ENCODE measurements at regions not wholly inside any gene's neighbourhood (a gene's known extent, or its start where the extent isn't known, plus 50 kb on each side); places are given as distances from the start of the nearest gene placed in this dataset.
A peak's percentile ranks its signal among the peaks of the same experiment; 100 is the strongest.

DNA sequence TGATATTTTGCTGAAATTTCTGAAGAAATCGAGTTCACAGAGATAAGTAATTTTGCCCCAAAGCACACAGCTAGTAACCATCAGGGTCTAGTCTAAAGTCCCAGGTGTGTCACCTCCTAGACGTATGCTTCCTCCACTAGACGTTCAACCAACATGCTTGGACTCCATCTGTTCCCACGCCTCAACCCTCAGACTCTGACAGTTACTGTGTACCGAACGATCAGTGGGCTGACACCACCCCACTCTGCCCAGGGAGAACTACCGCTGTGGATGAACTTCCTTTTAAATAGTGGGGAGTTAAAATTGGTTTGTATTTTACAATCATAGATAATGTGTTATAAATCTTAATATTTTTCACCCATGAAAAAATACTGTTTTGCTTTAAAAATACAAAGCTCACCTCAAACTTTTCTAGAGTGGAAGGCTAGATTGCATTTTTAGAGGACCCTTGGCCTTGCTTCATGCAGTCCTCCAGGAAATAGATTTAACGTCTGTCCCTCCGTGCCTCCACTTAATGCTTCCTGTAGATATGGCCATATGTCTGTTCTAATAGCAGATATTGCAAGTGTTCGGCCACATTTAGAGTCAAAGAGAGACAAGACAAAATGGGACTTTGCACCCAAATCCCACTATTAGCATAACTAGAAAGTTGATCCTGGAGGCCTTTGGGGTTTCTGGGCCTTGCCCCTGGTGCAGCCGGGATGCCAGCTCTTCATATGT is 91.4 kb upstream of the ZPBP start:
- H3K4me3 ChIP-seq = no peak overlapping the region
- peak overlapping the region in 1 of 21 experiments; percentile 16 for H3K27ac ChIP-seq

GRCh38 chr7:50182759-50183158 is 89.7 kb upstream of the ZPBP start:
- Histone ChIP-seq H3K4me3 (no peak overlapping the region), H3K27ac (no peak overlapping the region)

DNA sequence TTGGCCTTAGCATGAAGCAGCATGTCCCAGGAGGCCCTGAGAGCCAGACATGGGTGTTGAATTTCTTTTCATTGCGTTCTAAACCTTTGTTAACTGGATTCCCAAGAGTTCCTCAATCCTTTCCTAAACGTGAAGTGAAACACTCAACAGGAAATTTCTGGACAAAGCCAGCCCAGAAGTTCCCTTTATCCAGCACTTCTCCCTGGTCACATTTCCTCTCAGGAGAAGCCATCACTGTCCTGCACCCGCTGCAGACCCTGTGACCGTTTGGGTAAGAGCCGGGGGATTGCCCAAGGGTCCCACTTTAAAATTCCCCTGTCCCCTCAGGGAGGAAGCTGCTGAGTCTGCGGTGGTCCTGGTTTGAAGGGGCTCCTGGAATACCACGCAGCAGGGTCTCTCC is 88.0 kb upstream of the ZPBP start:
- peak overlapping the region in 3 of 21 experiments; percentile 2 to 56 (median 54) for H3K27ac ChIP-seq
- no peak overlapping the region for H3K4me3 ChIP-seq

- Histone ChIP-seq H3K4me3 (no peak overlapping the region), H3K27ac (no peak overlapping the region)
These were observed 85.1 kb upstream of the ZPBP start for GRCh38 chr7:50178166-50178565.

GRCh38 chr7:50174948-50175347 is 81.9 kb upstream of the ZPBP start:
- no peak overlapping the region for H3K27ac ChIP-seq
- no peak overlapping the region for H3K4me3 ChIP-seq

DNA sequence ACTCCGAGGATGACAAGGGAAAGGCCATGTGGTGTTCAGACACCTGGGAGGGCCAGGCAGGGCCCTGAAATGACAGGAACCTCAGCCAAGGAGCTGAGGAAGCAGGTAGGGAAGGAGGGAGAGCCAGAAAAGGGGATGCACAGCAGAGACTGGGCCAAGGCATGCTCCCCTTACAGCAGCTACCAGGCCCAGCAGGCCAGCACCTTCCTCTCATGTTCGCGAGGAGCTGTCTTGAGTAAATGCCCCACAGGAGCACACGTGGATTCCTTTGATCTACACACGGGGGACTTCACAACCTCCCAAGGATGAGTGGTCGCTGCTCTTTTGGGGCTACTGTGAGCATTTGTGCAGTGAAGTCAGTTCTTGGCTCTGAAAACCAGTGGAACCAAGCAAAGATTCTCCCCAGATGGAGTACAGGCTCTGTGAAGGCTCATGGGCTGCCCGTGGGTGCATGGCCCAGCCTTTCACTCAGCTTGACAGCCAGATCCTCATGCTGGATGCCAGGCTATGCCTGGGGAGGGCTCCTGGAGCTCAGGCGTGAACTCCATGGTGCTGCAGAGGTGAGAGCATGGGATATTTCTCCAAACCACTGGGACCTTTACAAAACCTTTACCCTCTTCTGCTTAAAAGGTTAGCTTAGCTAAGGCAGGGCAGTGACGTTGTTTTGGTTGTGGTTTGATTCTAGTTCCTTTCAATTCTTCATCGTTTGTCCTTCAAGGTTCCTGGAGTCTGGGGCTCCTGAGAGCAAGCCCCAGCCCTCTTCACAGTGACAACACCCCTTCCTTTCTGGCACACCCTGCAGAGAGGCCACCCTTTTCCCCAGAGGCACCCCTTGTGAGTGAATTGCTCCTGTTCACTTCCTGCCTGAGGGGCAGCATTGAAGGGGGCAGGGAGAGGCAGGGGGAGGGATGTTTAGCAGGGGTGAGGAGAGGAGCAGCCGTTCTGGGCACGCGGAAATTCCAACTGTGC is 74.2 kb upstream of the ZPBP start:
- H3K27ac ChIP-seq = peak overlapping the region in 2 of 21 experiments; percentile 14 to 38

DNA sequence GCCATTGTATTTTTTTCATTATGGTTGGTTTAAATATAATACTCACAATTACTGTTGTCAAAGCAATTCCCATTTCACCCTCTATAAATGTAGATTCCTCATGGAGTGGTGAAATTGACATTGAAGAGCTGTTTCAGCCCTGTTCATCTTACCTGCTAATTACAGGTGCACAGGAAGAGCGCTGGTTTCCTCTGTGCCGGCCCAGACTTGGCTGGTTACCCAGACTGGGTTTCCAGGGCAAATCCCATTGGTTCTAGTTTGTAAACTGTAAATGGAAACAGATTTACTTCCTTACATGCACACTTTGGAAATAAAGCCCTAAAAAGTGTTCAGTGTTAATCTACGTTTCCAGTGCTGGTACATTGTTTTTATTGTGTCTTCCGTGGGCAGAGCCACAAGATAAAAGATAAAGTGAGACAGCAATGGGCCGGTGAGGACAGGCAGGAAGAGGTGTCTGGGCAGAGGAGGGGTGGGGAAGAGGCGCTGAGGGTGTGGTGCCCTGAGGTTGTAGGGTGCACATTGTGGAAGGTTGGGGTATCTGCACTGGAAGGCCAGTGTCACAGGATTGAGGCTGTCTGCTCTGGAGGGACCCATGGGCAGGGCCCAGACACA is 71.6 kb upstream of the ZPBP start:
- Histone ChIP-seq H3K4me3 (no peak overlapping the region), H3K27ac (peak overlapping the region in 1 of 21 experiments; percentile 42)

More for the DNA sequence above, 74.2 kb upstream of the ZPBP start:
- H3K4me3 ChIP-seq = no peak overlapping the region

- no peak overlapping the region for H3K4me3 ChIP-seq
- H3K27ac ChIP-seq = no peak overlapping the region
These were observed 67.2 kb upstream of the ZPBP start for GRCh38 chr7:50160206-50160605.

GRCh38 chr7:50159154-50159553 is 66.1 kb upstream of the ZPBP start:
- H3K4me3 ChIP-seq = no peak overlapping the region

DNA sequence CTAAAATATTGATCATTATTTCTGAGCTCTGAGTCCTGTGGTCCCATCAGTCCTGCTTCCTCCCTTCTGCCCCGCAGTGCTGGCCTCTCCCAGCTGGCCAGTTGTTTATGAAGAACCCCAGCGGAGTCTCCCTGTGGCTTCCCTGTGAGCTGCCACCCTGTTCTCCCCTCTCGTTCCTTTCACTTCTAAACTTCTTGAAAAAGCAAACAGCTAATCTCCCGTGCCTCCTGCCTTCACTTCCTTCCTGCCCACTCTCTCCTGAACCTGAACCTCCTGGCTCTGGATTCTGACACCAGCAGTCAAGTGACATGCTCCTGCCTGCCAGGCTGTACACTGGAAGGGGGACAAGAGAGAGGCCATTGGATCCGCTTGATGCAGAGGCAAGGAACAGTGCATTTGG is 63.7 kb upstream of the ZPBP start:
- H3K4me3 ChIP-seq = no peak overlapping the region
- no peak overlapping the region for H3K27ac ChIP-seq

More at GRCh38 chr7:50159154-50159553, 66.1 kb upstream of the ZPBP start:
- no peak overlapping the region for H3K27ac ChIP-seq

DNA sequence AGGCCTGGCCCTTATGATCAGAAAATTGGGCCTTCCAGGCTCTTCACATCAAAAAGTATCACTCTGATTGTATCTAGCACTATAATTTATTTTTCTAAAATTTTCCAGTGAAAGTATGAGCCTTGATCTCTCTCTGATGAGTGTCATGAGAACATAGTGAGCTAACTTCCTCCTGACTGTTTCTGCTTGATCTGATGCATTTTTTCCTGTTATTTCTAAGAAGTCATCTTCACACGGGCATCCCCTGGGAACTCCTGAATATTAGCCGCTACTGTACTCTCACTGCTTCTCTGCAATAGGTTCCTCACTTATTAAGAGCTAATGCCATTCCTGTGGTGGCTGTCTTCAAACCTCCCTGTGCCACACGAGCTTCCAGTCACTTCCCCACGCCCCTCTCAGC is 63.1 kb upstream of the ZPBP start:
- H3K27ac ChIP-seq = no peak overlapping the region
- no peak overlapping the region for H3K4me3 ChIP-seq

DNA sequence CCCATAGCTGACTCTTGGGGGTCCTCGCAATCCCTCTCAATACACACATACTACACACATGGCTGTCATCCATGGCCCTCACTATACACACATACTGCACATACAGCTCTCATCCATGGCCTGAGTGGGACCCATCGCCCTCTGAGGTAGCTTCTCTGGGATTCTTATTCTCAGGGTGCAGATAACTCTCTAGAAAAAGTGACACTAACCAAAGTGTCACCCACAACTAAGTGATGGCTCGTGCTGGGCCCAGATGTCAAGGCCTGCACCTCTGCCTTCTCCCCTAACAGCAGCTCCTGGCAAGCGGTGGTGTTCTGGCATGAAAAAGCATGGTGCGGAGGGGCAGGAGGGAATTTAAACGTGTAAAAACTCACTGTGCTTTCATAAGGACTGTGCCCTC is 62.7 kb upstream of the ZPBP start:
- H3K4me3 ChIP-seq = no peak overlapping the region
- no peak overlapping the region for H3K27ac ChIP-seq

GRCh38 chr7:50153995-50154394 is 60.9 kb upstream of the ZPBP start:
- Histone ChIP-seq H3K4me3 (no peak overlapping the region), H3K27ac (no peak overlapping the region)

DNA sequence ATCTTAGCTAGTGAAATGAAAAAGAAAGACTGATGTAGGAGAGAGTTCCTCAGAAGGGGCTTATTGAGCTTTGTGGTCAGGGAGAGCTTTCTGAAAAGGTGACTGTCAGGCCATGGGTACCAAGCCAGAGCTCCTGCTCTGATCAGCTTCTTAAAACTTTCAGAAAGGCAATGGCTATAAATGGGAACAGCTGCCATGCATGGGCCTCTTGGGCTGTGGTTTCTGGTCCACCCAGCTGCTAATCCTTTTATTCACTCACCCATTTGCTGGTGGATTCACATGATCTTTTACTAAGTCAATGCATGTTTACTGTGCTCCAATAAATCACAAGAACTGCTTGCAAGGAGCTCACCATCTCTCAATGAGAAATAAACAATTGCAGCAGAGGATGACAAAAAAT is 60.1 kb upstream of the ZPBP start:
- Histone ChIP-seq H3K4me3 (no peak overlapping the region), H3K27ac (no peak overlapping the region)

DNA sequence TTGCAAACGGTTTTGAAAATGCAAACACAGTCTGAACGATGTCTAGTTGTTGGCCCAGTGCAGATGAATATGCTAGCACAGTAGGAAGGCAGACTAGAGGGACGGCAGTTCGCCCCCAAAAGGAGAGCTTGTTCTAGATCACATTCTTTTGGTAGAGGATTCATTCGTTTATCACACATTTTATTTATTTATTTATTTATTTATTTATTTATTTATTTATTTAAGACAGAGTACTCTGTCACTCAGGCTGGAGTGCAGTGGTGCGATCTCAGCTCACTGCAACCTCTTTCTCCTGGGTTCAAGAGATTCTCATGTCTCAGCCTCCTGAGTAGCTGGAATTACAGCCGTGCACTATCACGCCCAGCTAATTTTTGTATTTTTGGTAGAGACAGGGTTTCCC is 59.4 kb upstream of the ZPBP start:
- Histone ChIP-seq H3K4me3 (no peak overlapping the region), H3K27ac (no peak overlapping the region)

GRCh38 chr7:50151661-50152060 is 58.6 kb upstream of the ZPBP start:
- no peak overlapping the region for H3K4me3 ChIP-seq

DNA sequence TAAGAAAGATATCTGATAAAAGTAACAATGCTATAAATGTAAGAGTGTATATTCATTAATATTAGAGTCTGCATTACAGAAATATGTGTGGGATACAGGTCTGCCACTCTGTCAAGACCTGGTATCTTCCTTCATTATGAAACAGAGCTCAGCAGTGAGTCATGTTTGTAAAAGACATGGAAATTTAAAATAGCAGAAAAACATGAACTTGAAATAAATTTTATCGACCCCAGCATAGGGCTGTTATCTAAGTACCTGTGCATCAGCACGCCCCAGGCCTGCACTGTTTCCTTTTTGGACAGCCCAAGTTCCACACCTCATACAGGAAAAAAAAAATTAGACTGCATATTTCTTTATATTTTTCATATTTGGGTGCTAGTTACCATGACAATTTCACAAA is 58.0 kb upstream of the ZPBP start:
- H3K27ac ChIP-seq = no peak overlapping the region
- H3K4me3 ChIP-seq = no peak overlapping the region

More at GRCh38 chr7:50151661-50152060, 58.6 kb upstream of the ZPBP start:
- no peak overlapping the region for H3K27ac ChIP-seq

DNA sequence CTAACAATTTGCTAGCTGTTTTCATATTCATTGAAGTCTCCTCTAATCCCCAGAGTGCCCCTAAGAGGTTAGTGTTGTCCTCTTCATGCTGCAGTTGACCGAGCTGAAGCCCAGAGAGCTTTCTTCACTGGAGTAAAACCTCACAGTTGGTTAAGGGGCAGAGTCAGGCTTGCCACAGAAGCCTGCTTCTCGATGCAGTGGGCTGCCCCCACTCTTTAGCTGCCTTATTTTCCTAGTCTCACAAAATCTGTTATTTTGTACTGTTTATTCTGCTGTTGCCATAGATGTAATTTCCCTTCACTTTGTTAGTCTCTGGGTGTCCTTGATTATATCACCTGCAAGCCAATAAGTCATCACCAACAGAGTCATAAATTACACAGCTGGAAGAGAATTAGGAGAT is 56.3 kb upstream of the ZPBP start:
- no peak overlapping the region for H3K4me3 ChIP-seq
- H3K27ac ChIP-seq = peak overlapping the region in 1 of 21 experiments; percentile 10

DNA sequence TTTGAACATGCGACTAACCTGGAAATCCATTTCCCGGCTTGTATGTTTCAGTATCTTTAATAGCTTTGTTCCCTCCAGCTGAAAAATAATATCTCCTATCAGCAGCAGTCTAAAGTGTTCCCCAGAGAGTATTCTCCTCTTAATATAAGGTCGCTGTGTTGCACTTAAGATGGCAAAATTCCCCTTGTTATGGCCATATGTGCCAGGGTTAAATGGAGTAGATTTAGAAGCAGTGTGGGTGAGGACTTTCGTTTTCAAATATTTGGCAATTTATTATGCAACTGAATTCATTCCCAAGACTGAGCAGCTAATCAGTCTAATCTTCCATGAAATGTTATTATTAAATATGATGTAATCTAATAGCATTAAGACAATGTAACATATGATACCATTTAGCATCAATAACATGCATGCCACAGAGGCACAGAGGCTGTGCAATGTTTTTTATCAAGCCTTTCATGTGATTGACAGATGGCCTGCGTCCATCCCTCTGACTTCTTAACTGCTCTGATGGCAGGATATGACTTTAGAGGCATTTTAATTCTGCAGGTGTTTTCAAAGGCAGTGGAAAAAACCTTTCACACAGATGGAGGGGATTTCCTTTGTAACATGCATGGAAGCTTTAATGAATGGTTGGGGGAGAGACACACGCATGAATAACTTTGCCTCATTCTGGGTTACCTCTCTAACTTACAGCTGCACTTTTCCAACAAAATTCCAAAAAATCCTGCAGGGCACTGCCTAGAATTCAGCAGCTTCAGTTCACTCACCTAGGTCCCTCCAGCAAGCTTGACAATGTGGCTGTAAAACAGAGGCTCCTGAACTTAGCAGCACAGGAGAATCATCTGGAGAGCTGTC is 55.1 kb upstream of the ZPBP start:
- H3K4me3 ChIP-seq = no peak overlapping the region

GRCh38 chr7:50146692-50147091 is 53.6 kb upstream of the ZPBP start:
- Histone ChIP-seq H3K27ac (no peak overlapping the region), H3K4me3 (no peak overlapping the region)

More for the DNA sequence above, 55.1 kb upstream of the ZPBP start:
- no peak overlapping the region for H3K27ac ChIP-seq
